ENCODE measurements at regions not wholly inside any gene's neighbourhood (a gene's known extent, or its start where the extent isn't known, plus 50 kb on each side); places are given as distances from the start of the nearest gene placed in this dataset.

- Histone ChIP-seq H3K4me2 (ENCODE audit: low read length) (no peak overlapping the region), H3K9me2 (ENCODE audit: insufficient read depth) (no peaks in the 10 kb centered on the region), H4K20me1 (ENCODE audit: insufficient read depth) (no peaks in the 10 kb centered on the region), H3K4me3 (replicated peaks in 1 of 2; ENCODE audit: low read depth in 1 of 2, low read length in 2 of 2) (no peak overlapping the region), H2AFZ (ENCODE audit: low read depth, low read length, poor library complexity, severe bottlenecking) (no peak overlapping the region), H3K9ac (ENCODE audit: low read length) (no peak overlapping the region), H3K27me3 (ENCODE audit: insufficient read depth, low read length) (no peaks in the 10 kb centered on the region), H3K9me3 (ENCODE audit: control insufficient read depth in 1 of 2, insufficient read depth in 1 of 2, low read depth in 1 of 2, low read length in 2 of 2) (no peaks in the 10 kb centered on the region), H3K79me2 (ENCODE audit: insufficient read depth, low read length) (no peaks in the 10 kb centered on the region), H3K27ac (ENCODE audit: low read depth, low read length) (no peak overlapping the region), H3K4me1 (ENCODE audit: control insufficient read depth in 1 of 2, insufficient read depth in 2 of 2, low read length in 2 of 2) (peaks cover 2 to 15% of the 10 kb centered on the region in 2 experiments; a peak in 2 of 4 replicates), H3K36me3 (ENCODE audit: control insufficient read depth in 1 of 2, insufficient read depth in 2 of 2, low read length in 2 of 2) (no peaks in the 10 kb centered on the region)
- CTCF ChIA-PET, result no interaction called here
- ATAC-seq (no peak), DNase-seq (ENCODE audit: low read depth, low spot score) (no peak)
- BruUV-seq (replicated peaks), result no TSS peak
- RAD21 ChIA-PET (ENCODE audit: low non-redundant PET in 1 of 2, low total read pairs in 2 of 2, uncharacterized antibody in 2 of 2, unreplicated experiment in 2 of 2), result no interaction called here
- intact Hi-C loops (cut with micrococcal nuclease), result no loop called here
- POLR2A ChIA-PET, result no interaction called here
- no peak for TF ChIP-seq ZFX (IDR thresholded peaks at IDR 0.05)
- no peak for TF ChIP-seq CEBPB (IDR thresholded peaks at IDR 0.05; ENCODE audit: low read depth)
- TF ChIP-seq MAX (IDR thresholded peaks at IDR 0.05), result no peak
- TF ChIP-seq TCF7L2 (IDR thresholded peaks at IDR 0.05; ENCODE audit: borderline replicate concordance, extremely low read depth, insufficient read depth, insufficient read length), result no peak
- no peak for TF ChIP-seq SRF (IDR thresholded peaks at IDR 0.05; ENCODE audit: low read depth)
- no peak for TF ChIP-seq ZNF274 (IDR thresholded peaks at IDR 0.05; ENCODE audit: low read depth, low read length)
- TF ChIP-seq CBX3 (IDR thresholded peaks at IDR 0.05; ENCODE audit: low read depth), result no peak
- no peak for TF ChIP-seq ZBTB33 (IDR thresholded peaks at IDR 0.05; ENCODE audit: extremely low read depth, insufficient replicate concordance, low read length)
- no peak for TF ChIP-seq FOSL1 (IDR thresholded peaks at IDR 0.05; ENCODE audit: low read depth)
- TF ChIP-seq EGR1 (IDR thresholded peaks at IDR 0.05; ENCODE audit: low read depth), result no peak
- no peak for TF ChIP-seq POLR2A (IDR thresholded peaks at IDR 0.05; ENCODE audit: borderline replicate concordance, extremely low read depth, insufficient read depth, insufficient read length)
Observed at GRCh38 chr15:100771746-100772145, 107.9 kb upstream of the ALDH1A3 start.
